ENCODE measurements at regions not wholly inside any gene's neighbourhood (a gene's known extent, or its start where the extent isn't known, plus 50 kb on each side); places are given as distances from the start of the nearest gene placed in this dataset.

DNA sequence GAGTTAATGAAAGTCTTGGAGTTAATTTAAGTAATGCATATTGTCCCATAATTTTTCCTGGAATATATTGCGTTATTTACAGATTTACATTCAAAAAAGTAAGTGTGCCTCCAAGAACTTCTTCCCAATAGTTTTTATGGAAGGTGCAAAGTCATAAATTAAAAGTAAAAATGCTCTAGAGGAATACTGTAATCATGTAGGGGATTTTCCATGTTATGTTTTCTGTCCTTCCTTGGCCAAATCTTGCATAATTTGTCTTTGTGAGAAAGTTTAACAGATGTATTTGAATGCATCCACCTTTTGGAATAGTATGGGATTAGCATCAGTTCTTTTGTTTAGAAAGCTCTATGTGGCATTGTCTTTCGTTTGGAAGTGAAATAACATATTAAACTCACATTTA is 144.1 kb upstream of the GIMD1 start:
- TF ChIP-seq EP300 (IDR thresholded peaks at IDR 0.05) (no peak), POLR2A (IDR thresholded peaks at IDR 0.05) (no peak), POLR2AphosphoS5 (IDR thresholded peaks at IDR 0.05) (no peak)
- TF ChIP-seq, protein P1, sequence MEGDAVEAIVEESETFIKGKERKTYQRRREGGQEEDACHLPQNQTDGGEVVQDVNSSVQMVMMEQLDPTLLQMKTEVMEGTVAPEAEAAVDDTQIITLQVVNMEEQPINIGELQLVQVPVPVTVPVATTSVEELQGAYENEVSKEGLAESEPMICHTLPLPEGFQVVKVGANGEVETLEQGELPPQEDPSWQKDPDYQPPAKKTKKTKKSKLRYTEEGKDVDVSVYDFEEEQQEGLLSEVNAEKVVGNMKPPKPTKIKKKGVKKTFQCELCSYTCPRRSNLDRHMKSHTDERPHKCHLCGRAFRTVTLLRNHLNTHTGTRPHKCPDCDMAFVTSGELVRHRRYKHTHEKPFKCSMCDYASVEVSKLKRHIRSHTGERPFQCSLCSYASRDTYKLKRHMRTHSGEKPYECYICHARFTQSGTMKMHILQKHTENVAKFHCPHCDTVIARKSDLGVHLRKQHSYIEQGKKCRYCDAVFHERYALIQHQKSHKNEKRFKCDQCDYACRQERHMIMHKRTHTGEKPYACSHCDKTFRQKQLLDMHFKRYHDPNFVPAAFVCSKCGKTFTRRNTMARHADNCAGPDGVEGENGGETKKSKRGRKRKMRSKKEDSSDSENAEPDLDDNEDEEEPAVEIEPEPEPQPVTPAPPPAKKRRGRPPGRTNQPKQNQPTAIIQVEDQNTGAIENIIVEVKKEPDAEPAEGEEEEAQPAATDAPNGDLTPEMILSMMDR (IDR thresholded peaks at IDR 0.05) = no peak
